HEK293 (cell line): ENCODE measurements at regions not wholly inside any gene's neighbourhood (a gene's known extent, or its start where the extent isn't known, plus 50 kb on each side); places are given as distances from the start of the nearest gene placed in this dataset.

ENCODE experiments used
- CTCF ChIA-PET: fragments of 350-600 bp; formaldehyde crosslinking; extraction: SDS; loops from one replicate; lab custom pipeline; 2021; ENCODE audit warnings: antibody characterized with exemption; lab: Yijun Ruan, JAX
- POLR2A ChIA-PET: fragments of 300-600 bp; formaldehyde crosslinking; extraction: SDS; loops from one replicate; lab custom pipeline; 2020; ENCODE audit warnings: antibody characterized with exemption, inconsistent platforms; lab: Yijun Ruan, JAX
- H3K27ac ChIP-seq: fragments of 200-500 bp; sonication (Bioruptor generic); 2 replicates; pipeline ENCODE4 v1.5.1; 2014; ENCODE audit warnings: low read depth, low read length, control low read depth, inconsistent platforms; ENCODE audit errors: extremely low read depth
- H3K36me3 ChIP-seq, 2 experiments: fragments of 200-500 bp in 1 of 2; sonication (Bioruptor generic) in 1 of 2; 1 replicate in 1 of 2; 2 replicates in 1 of 2; pipeline ENCODE4 v1.5.1; 2014 to 2017; ENCODE audit warnings: inconsistent platforms in 2 of 2, low read length in 2 of 2; ENCODE audit not compliant: control insufficient read depth in 2 of 2, insufficient read depth in 1 of 2
- H3K4me1 ChIP-seq: fragments of 200-500 bp; sonication (Bioruptor generic); 2 replicates; pipeline ENCODE4 v1.5.1; 2014; ENCODE audit warnings: mild to moderate bottlenecking, low read length, inconsistent platforms; ENCODE audit not compliant: control insufficient read depth, insufficient read depth
- H3K4me3 ChIP-seq: 2 replicates; pipeline ENCODE4 v1.5.1; 2011; ENCODE audit warnings: low read depth, mild to moderate bottlenecking, control low read depth, low read length, moderate library complexity
- H3K9me3 ChIP-seq: fragments of 200-500 bp; sonication (Bioruptor generic); 2 replicates; pipeline ENCODE4 v1.5.1; 2014; ENCODE audit warnings: low read depth, low read length, inconsistent platforms; ENCODE audit not compliant: control insufficient read depth, insufficient read depth
- GLI2 ChIP-seq: fragments of 450-650 bp; formaldehyde crosslinking; IDR thresholded peaks from 2 replicates; pipeline ENCODE4; 2017; ENCODE audit warnings: missing biosample characterization, missing genetic modification characterization, low read depth, borderline replicate concordance
- IKZF3 ChIP-seq: fragments of 450-650 bp; IDR thresholded peaks from 2 replicates; pipeline ENCODE4 v1.5.0; 2018; ENCODE audit warnings: missing biosample characterization, mild to moderate bottlenecking, missing genetic modification characterization, moderate library complexity
- KLF7 ChIP-seq: fragments of 450-650 bp; formaldehyde crosslinking; IDR thresholded peaks from 2 replicates; pipeline ENCODE4 v1.5.1; 2016; ENCODE audit warnings: missing biosample characterization, missing genetic modification characterization, borderline replicate concordance
- MEIS1 ChIP-seq: sonication (generic); formaldehyde crosslinking; IDR thresholded peaks from 2 replicates; pipeline ENCODE4 v1.8.1; 2022; ENCODE audit warnings: missing genetic modification reagents, mild to moderate bottlenecking, borderline replicate concordance
- RBAK ChIP-seq: fragments of 450-650 bp; formaldehyde crosslinking; IDR thresholded peaks from 2 replicates; pipeline ENCODE4 v1.5.1; 2016; ENCODE audit warnings: missing biosample characterization, missing genetic modification characterization
- ZBTB48 ChIP-seq: fragments of 450-650 bp; formaldehyde crosslinking; IDR thresholded peaks from 2 replicates; pipeline ENCODE4 v1.5.1; 2016; ENCODE audit warnings: missing biosample characterization, missing genetic modification characterization
- ZNF138 ChIP-seq: fragments of 450-650 bp; formaldehyde crosslinking; IDR thresholded peaks from 2 replicates; pipeline ENCODE4 v1.5.1; 2016; ENCODE audit warnings: missing biosample characterization, missing genetic modification characterization, borderline replicate concordance
- ZNF155 ChIP-seq: fragments of 450-650 bp; formaldehyde crosslinking; IDR thresholded peaks from 2 replicates; pipeline ENCODE4 v1.5.1; 2016; ENCODE audit warnings: missing biosample characterization, missing genetic modification characterization
- ZNF221 ChIP-seq: fragments of 450-650 bp; formaldehyde crosslinking; IDR thresholded peaks from 2 replicates; pipeline ENCODE4 v1.5.1; 2017; ENCODE audit warnings: missing biosample characterization, missing genetic modification characterization, borderline replicate concordance
- ZNF239 ChIP-seq: fragments of 450-650 bp; formaldehyde crosslinking; IDR thresholded peaks from 2 replicates; pipeline ENCODE4 v1.5.1; 2016; ENCODE audit warnings: missing biosample characterization, missing genetic modification characterization
- ZNF341 ChIP-seq: fragments of 450-650 bp; formaldehyde crosslinking; IDR thresholded peaks from 2 replicates; pipeline ENCODE4; 2016; ENCODE audit warnings: low read depth, missing biosample characterization, missing genetic modification characterization
- ZNF529 ChIP-seq: fragments of 450-650 bp; formaldehyde crosslinking; IDR thresholded peaks from 2 replicates; pipeline ENCODE4 v1.5.1; 2017; ENCODE audit warnings: missing genetic modification characterization, missing biosample characterization; ENCODE audit not compliant: insufficient replicate concordance
- ZNF610 ChIP-seq: fragments of 450-650 bp; formaldehyde crosslinking; IDR thresholded peaks from 2 replicates; pipeline ENCODE4 v1.5.1; 2016; ENCODE audit warnings: missing biosample characterization, missing genetic modification characterization, borderline replicate concordance
- ZNF707 ChIP-seq: fragments of 450-650 bp; formaldehyde crosslinking; IDR thresholded peaks from 2 replicates; pipeline ENCODE4 v1.5.1; 2016; ENCODE audit warnings: missing biosample characterization, missing genetic modification characterization
- ZNF768 ChIP-seq: fragments of 450-650 bp; formaldehyde crosslinking; IDR thresholded peaks from 2 replicates; pipeline ENCODE4 v1.5.1; 2018; ENCODE audit warnings: missing biosample characterization, mild to moderate bottlenecking, missing genetic modification characterization
- ZNF830 ChIP-seq: fragments of 450-650 bp; IDR thresholded peaks from 2 replicates; pipeline ENCODE4 v1.5.0; 2018; ENCODE audit warnings: missing biosample characterization, missing genetic modification characterization, low read depth, mild to moderate bottlenecking, moderate library complexity
- ZSCAN30 ChIP-seq: fragments of 450-650 bp; IDR thresholded peaks from 2 replicates; pipeline ENCODE4 v1.5.1; 2018; ENCODE audit warnings: missing biosample characterization, mild to moderate bottlenecking, missing genetic modification characterization, moderate library complexity
- ZXDB ChIP-seq: fragments of 450-650 bp; formaldehyde crosslinking; IDR thresholded peaks from 2 replicates; pipeline ENCODE4 v1.5.1; 2016; ENCODE audit warnings: missing biosample characterization, missing genetic modification characterization
- TF ChIP-seq, protein P1 (sequence below): fragments of 450-650 bp; formaldehyde crosslinking; IDR thresholded peaks from 2 replicates; pipeline ENCODE4 v1.5.1; 2016; ENCODE audit warnings: missing biosample characterization, missing genetic modification characterization
- TF ChIP-seq, protein P2 (sequence below): fragments of 450-650 bp; formaldehyde crosslinking; IDR thresholded peaks from 2 replicates; pipeline ENCODE4 v1.5.0; 2017; ENCODE audit warnings: missing biosample characterization, missing genetic modification characterization, borderline replicate concordance
- TF ChIP-seq, protein P3 (sequence below): fragments of 450-650 bp; formaldehyde crosslinking; IDR thresholded peaks from 2 replicates; pipeline ENCODE4 v1.5.1; 2016; ENCODE audit warnings: missing biosample characterization, missing genetic modification characterization
- TF ChIP-seq, protein P4 (sequence below): fragments of 450-650 bp; formaldehyde crosslinking; IDR thresholded peaks from 2 replicates; pipeline ENCODE4 v1.5.1; 2016; ENCODE audit warnings: missing biosample characterization, missing genetic modification characterization

DNA sequence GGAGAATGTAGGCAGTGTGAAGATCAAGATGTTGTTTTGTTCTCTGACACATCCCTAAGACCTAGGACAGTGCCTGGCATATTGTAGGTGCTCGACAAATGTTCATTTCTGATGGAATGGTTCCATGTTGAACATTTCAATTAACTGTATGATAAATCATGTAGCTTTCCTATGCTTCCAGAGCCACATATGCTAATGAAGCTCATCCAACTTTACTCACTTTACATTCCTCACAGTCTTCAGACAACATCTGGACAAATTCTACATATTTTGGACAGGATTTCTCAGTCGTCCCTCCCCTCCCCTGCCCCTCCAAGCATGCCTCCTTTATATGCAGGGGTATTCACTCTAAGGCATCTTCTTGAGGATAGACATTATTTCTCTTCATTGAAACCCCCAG lies 177.9 kb downstream of the BLID start (continued):
- TF ChIP-seq, protein P1, sequence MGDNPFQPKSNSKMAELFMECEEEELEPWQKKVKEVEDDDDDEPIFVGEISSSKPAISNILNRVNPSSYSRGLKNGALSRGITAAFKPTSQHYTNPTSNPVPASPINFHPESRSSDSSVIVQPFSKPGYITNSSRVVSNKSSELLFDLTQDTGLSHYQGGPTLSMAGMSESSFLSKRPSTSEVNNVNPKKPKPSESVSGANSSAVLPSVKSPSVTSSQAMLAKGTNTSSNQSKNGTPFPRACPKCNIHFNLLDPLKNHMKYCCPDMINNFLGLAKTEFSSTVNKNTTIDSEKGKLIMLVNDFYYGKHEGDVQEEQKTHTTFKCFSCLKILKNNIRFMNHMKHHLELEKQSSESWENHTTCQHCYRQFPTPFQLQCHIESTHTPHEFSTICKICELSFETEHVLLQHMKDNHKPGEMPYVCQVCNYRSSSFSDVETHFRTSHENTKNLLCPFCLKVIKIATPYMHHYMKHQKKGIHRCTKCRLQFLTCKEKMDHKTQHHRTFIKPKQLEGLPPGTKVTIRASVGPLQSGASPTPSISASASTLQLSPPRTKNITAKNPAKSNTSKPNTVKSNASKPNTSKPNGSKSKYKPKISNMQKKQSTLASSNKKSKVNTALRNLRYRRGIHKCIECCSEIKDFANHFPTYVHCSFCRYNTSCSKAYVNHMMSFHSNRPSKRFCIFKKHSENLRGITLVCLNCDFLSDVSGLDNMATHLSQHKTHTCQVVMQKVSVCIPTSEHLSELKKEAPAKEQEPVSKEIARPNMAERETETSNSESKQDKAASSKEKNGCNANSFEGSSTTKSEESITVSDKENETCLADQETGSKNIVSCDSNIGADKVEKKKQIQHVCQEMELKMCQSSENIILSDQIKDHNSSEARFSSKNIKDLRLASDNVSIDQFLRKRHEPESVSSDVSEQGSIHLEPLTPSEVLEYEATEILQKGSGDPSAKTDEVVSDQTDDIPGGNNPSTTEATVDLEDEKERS (tag by site-specific recombination): no peak
- TF ChIP-seq ZNF341 (no peak), ZNF768 (no peak), ZNF830 (no peak)

DNA sequence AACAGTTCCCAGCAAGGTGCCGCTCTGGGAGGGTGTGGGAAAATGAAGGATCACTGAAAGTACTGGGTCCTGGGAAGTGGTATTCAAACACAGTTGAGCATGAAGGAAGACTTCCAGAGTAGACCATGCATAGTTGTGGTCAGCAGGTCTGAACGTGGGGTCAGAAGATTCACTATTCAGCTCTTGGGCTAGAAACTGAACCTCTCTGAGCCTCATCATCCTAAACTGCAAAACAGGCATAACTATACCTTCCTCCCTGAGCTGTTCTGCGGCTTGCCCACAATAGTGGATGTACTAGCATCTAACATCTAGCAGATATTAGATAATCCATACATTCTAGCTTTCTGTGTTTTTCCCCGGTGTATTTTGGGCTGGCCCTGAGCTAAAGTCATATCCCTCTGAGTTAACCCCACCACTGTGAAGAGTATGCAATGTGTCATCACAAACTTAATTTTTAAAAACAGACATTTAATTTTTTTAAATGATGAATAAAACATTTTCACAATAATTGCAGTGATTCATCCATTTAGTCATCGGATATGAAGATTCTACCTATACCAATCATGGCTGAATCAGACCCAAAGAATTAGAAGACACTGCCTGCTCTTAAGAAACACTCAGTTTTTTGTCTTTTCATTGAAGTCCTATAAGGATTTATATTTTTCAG lies 179.1 kb downstream of the BLID start:
- Histone ChIP-seq H3K9me3 (no peaks in the 10 kb centered on the region), H3K4me3 (no peak overlapping the region), H3K36me3 (no peaks in the 10 kb centered on the region)
- no peak for TF ChIP-seq ZXDB (tag by site-specific recombination)
- TF ChIP-seq, all 188 proteins: peak for 0
- CTCF ChIA-PET: no interaction called here
- Histone ChIP-seq H3K4me1 (no peaks in the 10 kb centered on the region), H3K27ac (no peak overlapping the region)
- POLR2A ChIA-PET: no interaction called here

DNA sequence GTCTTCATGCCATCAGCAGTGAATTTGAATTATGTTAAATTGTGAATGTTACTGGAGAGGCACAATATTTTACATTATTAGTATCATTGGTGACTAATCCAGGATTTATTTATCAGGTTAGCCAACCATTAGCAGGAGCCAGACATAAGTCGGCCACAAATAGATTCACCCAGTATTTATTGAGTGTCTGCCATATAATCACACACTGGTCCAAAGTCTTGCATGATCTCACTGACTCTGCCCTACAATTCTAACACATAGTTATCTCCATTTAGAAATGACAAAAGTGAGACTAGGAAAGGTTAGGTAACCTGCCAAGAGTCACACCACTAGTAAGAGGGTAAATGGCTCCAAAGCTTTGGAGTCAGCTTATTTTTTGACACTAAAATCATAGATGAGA lies 179.6 kb downstream of the BLID start:
- Histone ChIP-seq H3K36me3 (no peaks in the 10 kb centered on the region), H3K27ac (no peak overlapping the region), H3K4me1 (no peaks in the 10 kb centered on the region), H3K4me3 (no peak overlapping the region), H3K9me3 (no peaks in the 10 kb centered on the region)
- ChIA-PET POLR2A (no interaction called here), CTCF (no interaction called here)
- TF ChIP-seq, protein P2, sequence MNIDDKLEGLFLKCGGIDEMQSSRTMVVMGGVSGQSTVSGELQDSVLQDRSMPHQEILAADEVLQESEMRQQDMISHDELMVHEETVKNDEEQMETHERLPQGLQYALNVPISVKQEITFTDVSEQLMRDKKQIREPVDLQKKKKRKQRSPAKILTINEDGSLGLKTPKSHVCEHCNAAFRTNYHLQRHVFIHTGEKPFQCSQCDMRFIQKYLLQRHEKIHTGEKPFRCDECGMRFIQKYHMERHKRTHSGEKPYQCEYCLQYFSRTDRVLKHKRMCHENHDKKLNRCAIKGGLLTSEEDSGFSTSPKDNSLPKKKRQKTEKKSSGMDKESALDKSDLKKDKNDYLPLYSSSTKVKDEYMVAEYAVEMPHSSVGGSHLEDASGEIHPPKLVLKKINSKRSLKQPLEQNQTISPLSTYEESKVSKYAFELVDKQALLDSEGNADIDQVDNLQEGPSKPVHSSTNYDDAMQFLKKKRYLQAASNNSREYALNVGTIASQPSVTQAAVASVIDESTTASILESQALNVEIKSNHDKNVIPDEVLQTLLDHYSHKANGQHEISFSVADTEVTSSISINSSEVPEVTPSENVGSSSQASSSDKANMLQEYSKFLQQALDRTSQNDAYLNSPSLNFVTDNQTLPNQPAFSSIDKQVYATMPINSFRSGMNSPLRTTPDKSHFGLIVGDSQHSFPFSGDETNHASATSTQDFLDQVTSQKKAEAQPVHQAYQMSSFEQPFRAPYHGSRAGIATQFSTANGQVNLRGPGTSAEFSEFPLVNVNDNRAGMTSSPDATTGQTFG (tag by site-specific recombination): no peak

DNA sequence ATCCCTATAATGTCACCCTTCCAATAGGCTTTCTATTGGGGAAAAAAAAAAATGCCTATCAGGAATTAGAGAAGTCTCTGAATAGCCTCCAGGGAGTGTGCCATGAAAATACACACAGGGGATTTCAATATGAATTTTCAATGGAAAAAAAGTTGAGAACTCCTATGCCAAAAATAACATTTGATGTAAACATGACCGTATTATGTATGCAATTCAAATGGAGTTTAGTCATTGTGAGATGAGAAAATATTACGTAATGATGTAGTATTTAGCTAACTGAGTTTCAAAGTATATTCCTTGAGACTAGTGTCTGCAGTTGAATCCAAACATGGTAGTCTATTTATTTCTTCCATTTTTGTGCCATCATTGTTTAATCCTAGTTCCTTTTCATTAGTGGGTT lies 182.3 kb downstream of the BLID start:
- no peaks in the 10 kb centered on the region for H3K9me3 ChIP-seq
- H3K4me1 ChIP-seq: 0 out of 2 replicates have a peak, but pooled peaks cover 8% of the 10 kb centered on the region
- TF ChIP-seq IKZF3 (tag by site-specific recombination) (no peak), RBAK (tag by site-specific recombination) (no peak), ZNF221 (tag by site-specific recombination) (no peak), ZNF239 (no peak), KLF7 (tag by site-specific recombination) (no peak), ZSCAN30 (no peak), MEIS1 (CRISPR knock-in tag) (no peak), ZBTB48 (tag by site-specific recombination) (no peak), ZNF529 (tag by site-specific recombination) (no peak), ZNF155 (tag by site-specific recombination) (no peak), GLI2 (tag by site-specific recombination) (no peak), ZNF707 (tag by site-specific recombination) (no peak), ZNF138 (no peak), ZNF610 (tag by site-specific recombination) (no peak), ZNF830 (no peak)
- TF ChIP-seq, protein P3, sequence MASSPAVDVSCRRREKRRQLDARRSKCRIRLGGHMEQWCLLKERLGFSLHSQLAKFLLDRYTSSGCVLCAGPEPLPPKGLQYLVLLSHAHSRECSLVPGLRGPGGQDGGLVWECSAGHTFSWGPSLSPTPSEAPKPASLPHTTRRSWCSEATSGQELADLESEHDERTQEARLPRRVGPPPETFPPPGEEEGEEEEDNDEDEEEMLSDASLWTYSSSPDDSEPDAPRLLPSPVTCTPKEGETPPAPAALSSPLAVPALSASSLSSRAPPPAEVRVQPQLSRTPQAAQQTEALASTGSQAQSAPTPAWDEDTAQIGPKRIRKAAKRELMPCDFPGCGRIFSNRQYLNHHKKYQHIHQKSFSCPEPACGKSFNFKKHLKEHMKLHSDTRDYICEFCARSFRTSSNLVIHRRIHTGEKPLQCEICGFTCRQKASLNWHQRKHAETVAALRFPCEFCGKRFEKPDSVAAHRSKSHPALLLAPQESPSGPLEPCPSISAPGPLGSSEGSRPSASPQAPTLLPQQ (tag by site-specific recombination): no peak
- TF ChIP-seq, protein P4, sequence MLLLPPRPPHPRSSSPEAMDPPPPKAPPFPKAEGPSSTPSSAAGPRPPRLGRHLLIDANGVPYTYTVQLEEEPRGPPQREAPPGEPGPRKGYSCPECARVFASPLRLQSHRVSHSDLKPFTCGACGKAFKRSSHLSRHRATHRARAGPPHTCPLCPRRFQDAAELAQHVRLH (tag by site-specific recombination): no peak
- no peak overlapping the region for H3K27ac ChIP-seq
- ChIA-PET CTCF (no interaction called here), POLR2A (no interaction called here)
- no peaks in the 10 kb centered on the region for H3K36me3 ChIP-seq
- no peak overlapping the region for H3K4me3 ChIP-seq
